ENCODE measurements at regions not wholly inside any gene's neighbourhood (a gene's known extent, or its start where the extent isn't known, plus 50 kb on each side); places are given as distances from the start of the nearest gene placed in this dataset.

DNA sequence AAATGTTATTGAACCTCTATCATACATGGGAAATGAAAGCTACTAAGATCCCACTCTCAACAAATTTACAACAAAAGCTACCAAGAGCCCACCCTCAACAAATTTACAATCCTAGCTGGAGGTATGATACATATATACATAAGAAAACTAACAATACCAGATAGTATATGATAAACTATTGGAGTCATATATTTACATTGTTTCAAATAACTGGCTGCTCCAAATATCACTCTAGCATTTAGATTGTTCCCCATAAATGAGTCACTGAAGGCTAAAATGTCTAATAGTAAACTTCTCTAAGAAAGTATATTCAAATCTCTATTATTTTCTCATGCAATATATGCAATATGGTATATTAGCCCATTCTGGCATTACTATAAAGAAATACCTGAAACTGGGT lies 151.1 kb downstream of the TMEM161B start:
- TF ChIP-seq POLR2A (IDR thresholded peaks at IDR 0.05) = no peak
- no peak for TF ChIP-seq POLR2AphosphoS5 (IDR thresholded peaks at IDR 0.05)
